Caco-2 (cell line): ENCODE measurements at regions not wholly inside any gene's neighbourhood (a gene's known extent, or its start where the extent isn't known, plus 50 kb on each side); places are given as distances from the start of the nearest gene placed in this dataset.

Source experiments
- BruUV-seq: library from RNA; stranded (reverse); fragments of 400-500 nt; replicated peaks from 2 replicates; lab custom pipeline; 2021; lab: Mats Ljungman, UMichigan
- CTCF ChIA-PET: fragments of 300-600 bp; sonication (Branson Sonifier 250); formaldehyde crosslinking; loops from one replicate; lab custom pipeline; 2022; ENCODE audit warnings: antibody characterized with exemption; lab: Charles Lee
- POLR2A ChIA-PET: fragments of 300-600 bp; sonication (Branson Sonifier 250); formaldehyde crosslinking; loops from one replicate; lab custom pipeline; 2022; ENCODE audit warnings: antibody characterized with exemption; lab: Charles Lee
- DNase-seq, 2 experiments: peaks; one replicate each; pipeline versions ENCODE4 v3.0.0 to v3.0.0-alpha.2; 2020 to 2022
- H3K27me3 ChIP-seq: replicated peaks from 2 replicates; pipeline ENCODE4 v1.6.0; 2011; ENCODE audit warnings: low read length; ENCODE audit not compliant: control insufficient read depth, insufficient read depth
- H3K36me3 ChIP-seq: 2 replicates; pipeline ENCODE4 v1.5.1; 2011; ENCODE audit warnings: low read length; ENCODE audit not compliant: control insufficient read depth, insufficient read depth
- H3K4me1 ChIP-seq: fragments of 250-450 bp; sonication (Bioruptor Pico); 2 replicates; pipeline ENCODE4 v1.5.1; 2020; ENCODE audit warnings: mild to moderate bottlenecking
- H3K4me3 ChIP-seq: 2 replicates; pipeline ENCODE4 v1.5.1; 2011; ENCODE audit warnings: low read depth, mild to moderate bottlenecking, control low read depth, low read length
- H3K9me3 ChIP-seq: fragments of 250-450 bp; sonication (Bioruptor Pico); 2 replicates; pipeline ENCODE4 v1.5.1; 2020; ENCODE audit warnings: mild to moderate bottlenecking, moderate library complexity
- H3K27ac Mint-ChIP-seq: one replicate; pipeline ENCODE4 v1.8.0; 2022; ENCODE audit warnings: mixed read lengths; ENCODE audit not compliant: unreplicated experiment
- H3K27me3 Mint-ChIP-seq: one replicate; pipeline ENCODE4 v1.8.0; 2022; ENCODE audit warnings: mixed read lengths; ENCODE audit not compliant: insufficient read depth, unreplicated experiment
- H3K36me3 Mint-ChIP-seq: one replicate; pipeline ENCODE4 v1.8.0; 2022; ENCODE audit warnings: mild to moderate bottlenecking, mixed read lengths; ENCODE audit not compliant: insufficient read depth, unreplicated experiment
- H3K4me1 Mint-ChIP-seq: one replicate; pipeline ENCODE4 v1.8.0; 2022; ENCODE audit warnings: low read depth, mixed read lengths; ENCODE audit not compliant: unreplicated experiment
- H3K4me3 Mint-ChIP-seq: one replicate; pipeline ENCODE4 v1.8.0; 2022; ENCODE audit warnings: mild to moderate bottlenecking, moderate library complexity, mixed read lengths; ENCODE audit not compliant: unreplicated experiment
- H3K9me3 Mint-ChIP-seq: one replicate; pipeline ENCODE4 v1.8.0; 2022; ENCODE audit warnings: mixed read lengths; ENCODE audit not compliant: unreplicated experiment
- CTCF ChIP-seq, 2 experiments: fragments of 200-600 bp in 1 of 2; IDR thresholded peaks; 1 replicate in 1 of 2; 2 replicates in 1 of 2; pipeline versions ENCODE4 v1.5.1 to v1.8.0; 2011 to 2022; ENCODE audit warnings: antibody characterized with exemption in 1 of 2, control low read depth in 1 of 2, inconsistent platforms in 1 of 2, low read depth in 1 of 2, low read length in 1 of 2, mild to moderate bottlenecking in 1 of 2, moderate library complexity in 1 of 2; ENCODE audit not compliant: insufficient read depth in 1 of 2, severe bottlenecking in 1 of 2, unreplicated experiment in 1 of 2
- intact Hi-C: fragments of 100-400 bp; cut with micrococcal nuclease; formaldehyde crosslinking; loops from one replicate; pipeline ENCODE4 v1.10.0; 2022; ENCODE audit not compliant: unreplicated experiment

- Mint-ChIP-seq H3K4me1 (no peaks in the 10 kb centered on the region), H3K36me3 (no peaks in the 10 kb centered on the region), H3K27ac (no peak overlapping the region), H3K9me3 (no peaks in the 10 kb centered on the region), H3K27me3 (peaks cover 6% of the 10 kb centered on the region), H3K4me3 (no peak overlapping the region)
- no peak for TF ChIP-seq CTCF (IDR thresholded peaks at IDR 0.05; ENCODE audit: insufficient read depth in 1 of 2, low read depth in 1 of 2, low read length in 1 of 2, severe bottlenecking in 1 of 2, unreplicated experiment in 1 of 2)
- Histone ChIP-seq H3K9me3 (no peaks in the 10 kb centered on the region), H3K27me3 (peaks cover 1% of the 10 kb centered on the region; the same call in 1 of the 2 replicates), H3K4me3 (no peak overlapping the region), H3K4me1 (no peaks in the 10 kb centered on the region), H3K36me3 (no peaks in the 10 kb centered on the region)
- POLR2A ChIA-PET = no interaction called here
- CTCF ChIA-PET = no interaction called here
- no peak for DNase-seq
- no TSS peak for BruUV-seq
- intact Hi-C loops = loop anchor here (10.0 kb wide), 1 partner anchor 152 kb away; no protein-coding TSS in a partner anchor
Observed at GRCh38 chr7:42692621-42693020, 219.2 kb downstream of the C7orf25 start.

- H3K36me3 Mint-ChIP-seq = no peaks in the 10 kb centered on the region
- no peaks in the 10 kb centered on the region for H3K9me3 Mint-ChIP-seq
- ChIA-PET CTCF (interaction anchor here (1.3 kb wide), 1 partner anchor 748 kb away, joined by 5 read pairs; no protein-coding TSS in a partner anchor), POLR2A (no interaction called here)
- no peaks in the 10 kb centered on the region for H3K4me1 Mint-ChIP-seq
- H3K36me3 ChIP-seq = no peaks in the 10 kb centered on the region
- peaks cover 5% of the 10 kb centered on the region for H3K27me3 Mint-ChIP-seq
- H3K4me3 Mint-ChIP-seq = no peak overlapping the region
- TF ChIP-seq CTCF (IDR thresholded peaks at IDR 0.05; ENCODE audit: insufficient read depth in 1 of 2, low read depth in 1 of 2, low read length in 1 of 2, severe bottlenecking in 1 of 2, unreplicated experiment in 1 of 2) = peak; percentile 31 to 62
- peaks cover 1% of the 10 kb centered on the region; the same call in 1 of the 2 replicates for H3K27me3 ChIP-seq
- H3K4me3 ChIP-seq = no peak overlapping the region
- no TSS peak for BruUV-seq
- H3K27ac Mint-ChIP-seq = no peak overlapping the region
- peak; percentile 30 to 42 for DNase-seq
- no peaks in the 10 kb centered on the region for H3K4me1 ChIP-seq
- H3K9me3 ChIP-seq = no peaks in the 10 kb centered on the region
- intact Hi-C loops = loop anchor here (1.0 to 10.0 kb wide), 5 partner anchors 154 to 748 kb away; no protein-coding TSS in a partner anchor
Observed at GRCh38 chr7:42690794-42691639, 220.9 kb downstream of the C7orf25 start.

GRCh38 chr7:42689626-42690025 lies 222.2 kb downstream of the C7orf25 start:
- Histone ChIP-seq H3K36me3 (no peaks in the 10 kb centered on the region), H3K27me3 (peaks cover 1% of the 10 kb centered on the region; the same call in 1 of the 2 replicates), H3K9me3 (no peaks in the 10 kb centered on the region), H3K4me1 (no peaks in the 10 kb centered on the region), H3K4me3 (no peak overlapping the region)
- H3K27ac Mint-ChIP-seq = no peak overlapping the region
- CTCF ChIA-PET = no interaction called here
- H3K27me3 Mint-ChIP-seq = peaks cover 14% of the 10 kb centered on the region
- no TSS peak for BruUV-seq
- no peaks in the 10 kb centered on the region for H3K9me3 Mint-ChIP-seq
- POLR2A ChIA-PET = no interaction called here
- no peak for TF ChIP-seq CTCF (IDR thresholded peaks at IDR 0.05; ENCODE audit: insufficient read depth in 1 of 2, low read depth in 1 of 2, low read length in 1 of 2, severe bottlenecking in 1 of 2, unreplicated experiment in 1 of 2)
- H3K4me1 Mint-ChIP-seq = no peaks in the 10 kb centered on the region
- no peaks in the 10 kb centered on the region for H3K36me3 Mint-ChIP-seq
- H3K4me3 Mint-ChIP-seq = no peak overlapping the region
- DNase-seq = no peak
- intact Hi-C loops = loop anchor here (2.0 to 10.0 kb wide), 2 partner anchors 155 to 417 kb away; no protein-coding TSS in a partner anchor
